Keratinocyte (primary cell): ENCODE measurements at regions not wholly inside any gene's neighbourhood (a gene's known extent, or its start where the extent isn't known, plus 50 kb on each side); places are given as distances from the start of the nearest gene placed in this dataset.
A peak's percentile ranks its signal among the peaks of the same experiment; 100 is the strongest.

Source experiments
- DNase-seq: peaks from one replicate; pipeline ENCODE4 v3.0.0-alpha.2; 2011; ENCODE audit warnings: low read depth, missing footprints, low spot score
- FAIRE-seq: peaks from 2 replicates; lab custom pipeline; 2011; peaks lifted over from hg19 to GRCh38; lab: Jason Lieb, UNC
- H2AFZ ChIP-seq: 2 replicates; pipeline ENCODE4 v1.6.0; 2012; ENCODE audit warnings: low read length, control low read depth, inconsistent platforms; ENCODE audit not compliant: control insufficient read depth
- H3K27ac ChIP-seq: 2 replicates; pipeline ENCODE4 v1.5.1; 2011; ENCODE audit warnings: low read length; ENCODE audit not compliant: control insufficient read depth, insufficient read depth
- H3K27me3 ChIP-seq: 3 replicates; pipeline ENCODE4 v1.6.0; 2011; ENCODE audit warnings: low read length; ENCODE audit not compliant: control insufficient read depth, insufficient read depth; ENCODE audit errors: extremely low read depth
- H3K36me3 ChIP-seq, 2 experiments: 2 replicates in 1 of 2; 3 replicates in 1 of 2; pipeline ENCODE4 v1.5.1; 2011; ENCODE audit warnings: low read length in 2 of 2, mild to moderate bottlenecking in 1 of 2; ENCODE audit not compliant: control insufficient read depth in 2 of 2, insufficient read depth in 2 of 2; ENCODE audit errors: extremely low read depth in 1 of 2
- H3K4me1 ChIP-seq: 3 replicates; pipeline ENCODE4 v1.5.1; 2011; ENCODE audit warnings: low read length; ENCODE audit not compliant: control insufficient read depth, insufficient read depth; ENCODE audit errors: extremely low read depth
- H3K4me2 ChIP-seq: 3 replicates; pipeline ENCODE4 v1.6.0; 2011; ENCODE audit warnings: low read depth, low read length; ENCODE audit not compliant: control insufficient read depth, insufficient read depth; ENCODE audit errors: extremely low read depth
- H3K4me3 ChIP-seq, 3 experiments: fragments of 200-600 bp in 1 of 3; sonication (generic) in 1 of 3; 2 replicates in 2 of 3; 3 replicates in 1 of 3; pipeline ENCODE4 v1.5.1; 2011 to 2016; ENCODE audit warnings: low read length in 3 of 3, mild to moderate bottlenecking in 3 of 3, control low read depth in 2 of 3, inconsistent platforms in 1 of 3, low read depth in 1 of 3, mixed read lengths in 1 of 3, mixed run types in 1 of 3, moderate library complexity in 1 of 3; ENCODE audit not compliant: control insufficient read depth in 2 of 3, insufficient read depth in 2 of 3; ENCODE audit errors: extremely low read depth in 1 of 3
- H3K79me2 ChIP-seq: 2 replicates; pipeline ENCODE4 v1.6.0; 2012; ENCODE audit warnings: low read length; ENCODE audit not compliant: control insufficient read depth, insufficient read depth
- H3K9ac ChIP-seq: 3 replicates; pipeline ENCODE4 v1.6.0; 2011; ENCODE audit warnings: low read length; ENCODE audit not compliant: control insufficient read depth, insufficient read depth; ENCODE audit errors: extremely low read depth
- H3K9me1 ChIP-seq: 3 replicates; pipeline ENCODE4 v1.6.0; 2011; ENCODE audit warnings: low read length; ENCODE audit not compliant: control insufficient read depth, insufficient read depth; ENCODE audit errors: extremely low read depth
- H3K9me3 ChIP-seq: 2 replicates; pipeline ENCODE4 v1.5.1; 2012; ENCODE audit warnings: low read depth, low read length; ENCODE audit not compliant: control insufficient read depth
- H4K20me1 ChIP-seq: 3 replicates; pipeline ENCODE4 v1.6.0; 2011; ENCODE audit warnings: low read length; ENCODE audit not compliant: control insufficient read depth, insufficient read depth; ENCODE audit errors: extremely low read depth
- CTCF ChIP-seq, 3 experiments: IDR thresholded peaks in 1 of 3; conservative IDR thresholded peaks in 1 of 3; optimal IDR thresholded peaks in 1 of 3; 2 replicates in 2 of 3; 3 replicates in 1 of 3; pipeline versions ENCODE3 to v1.5.1; 2011; ENCODE audit warnings: low read length in 3 of 3, mild to moderate bottlenecking in 3 of 3, moderate library complexity in 2 of 3, control low read depth in 1 of 3, inconsistent platforms in 1 of 3; ENCODE audit not compliant: insufficient read depth in 2 of 3; ENCODE audit errors: extremely low read depth in 1 of 3
- EZH2 ChIP-seq: IDR thresholded peaks from one replicate; pipeline ENCODE4 v1.6.1; 2012; ENCODE audit warnings: inconsistent platforms, mild to moderate bottlenecking, low read length, moderate library complexity
- dilution Hi-C: fragments of 300-500 bp; cut with MboI; formaldehyde crosslinking; loops from one replicate; pipeline ENCODE4 v1.7.0; 2020; ENCODE audit warnings: low sequenced_read_pairs; ENCODE audit not compliant: extremely low pct_ligation_motif_present

DNA sequence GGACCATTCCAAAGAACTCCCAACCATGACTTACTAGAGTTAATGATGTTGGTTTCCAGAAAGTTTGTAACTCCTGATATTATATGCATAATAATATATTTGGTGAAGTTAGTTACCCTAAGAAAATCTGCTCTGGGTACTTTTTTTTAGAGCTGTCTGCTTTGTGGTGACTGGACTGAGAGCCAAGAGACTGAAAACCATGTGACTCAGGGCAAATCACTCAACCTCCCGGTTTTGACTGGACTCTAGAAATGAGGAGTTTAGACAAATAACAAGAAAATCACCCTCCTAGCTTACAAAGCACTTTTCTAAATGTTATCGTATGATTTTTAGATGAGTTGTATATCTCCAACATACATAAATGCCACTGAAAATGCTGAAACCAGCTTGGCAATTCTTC, 138.3 kb upstream of the RND3 start:
- no peak overlapping the region for H3K9ac ChIP-seq
- no peak overlapping the region for H3K4me3 ChIP-seq
- no peak overlapping the region for H3K4me2 ChIP-seq
- H3K4me1 ChIP-seq: peaks cover 27% of the 10 kb centered on the region
- no peak for TF ChIP-seq CTCF (optimal IDR thresholded peaks at IDR 0.05 in 1 of 3, IDR thresholded peaks at IDR 0.05 in 1 of 3, conservative IDR thresholded peaks at IDR 0.05 in 1 of 3; ENCODE audit: extremely low read depth in 1 of 3, insufficient read depth in 2 of 3, low read length in 3 of 3)
- no peak for TF ChIP-seq EZH2
- H3K79me2 ChIP-seq: no peaks in the 10 kb centered on the region
- dilution Hi-C loops: no loop called here
- no peaks in the 10 kb centered on the region for H3K27me3 ChIP-seq
- H3K27ac ChIP-seq: peak overlapping the region; percentile 15
- DNase-seq (no peak), FAIRE-seq (no peak)
- H3K9me3 ChIP-seq: no peaks in the 10 kb centered on the region
- H4K20me1 ChIP-seq: no peaks in the 10 kb centered on the region
- no peak overlapping the region for H2AFZ ChIP-seq
- no peaks in the 10 kb centered on the region for H3K36me3 ChIP-seq
- no peaks in the 10 kb centered on the region for H3K9me1 ChIP-seq

GRCh38 chr2:150625303-150625702, 137.8 kb upstream of the RND3 start:
- Histone ChIP-seq H3K27ac (peak overlapping the region; percentile 2), H3K9ac (no peak overlapping the region)
- no peak for FAIRE-seq

More at GRCh38 chr2:150625303-150625702, 137.8 kb upstream of the RND3 start:
- TF ChIP-seq EZH2 (no peak), CTCF (optimal IDR thresholded peaks at IDR 0.05 in 1 of 3, IDR thresholded peaks at IDR 0.05 in 1 of 3, conservative IDR thresholded peaks at IDR 0.05 in 1 of 3; ENCODE audit: extremely low read depth in 1 of 3, insufficient read depth in 2 of 3, low read length in 3 of 3) (no peak)
- Histone ChIP-seq H3K9me1 (no peaks in the 10 kb centered on the region), H3K79me2 (no peaks in the 10 kb centered on the region), H3K9me3 (no peaks in the 10 kb centered on the region), H4K20me1 (no peaks in the 10 kb centered on the region), H3K36me3 (no peaks in the 10 kb centered on the region), H3K4me2 (no peak overlapping the region), H3K4me3 (no peak overlapping the region), H3K27me3 (no peaks in the 10 kb centered on the region), H3K4me1 (peaks cover 31% of the 10 kb centered on the region), H2AFZ (no peak overlapping the region)
- dilution Hi-C loops: no loop called here
- DNase-seq: no peak
